NCI-H2029 treated with DMSO at 0.1 percent for 48 hours (cell line): ENCODE measurements at regions not wholly inside any gene's neighbourhood (a gene's known extent, or its start where the extent isn't known, plus 50 kb on each side); places are given as distances from the start of the nearest gene placed in this dataset.

Experiments
- DNase-seq: peaks from one replicate; lab custom pipeline; 2025; lab: John Stamatoyannopoulos, UW

DNA sequence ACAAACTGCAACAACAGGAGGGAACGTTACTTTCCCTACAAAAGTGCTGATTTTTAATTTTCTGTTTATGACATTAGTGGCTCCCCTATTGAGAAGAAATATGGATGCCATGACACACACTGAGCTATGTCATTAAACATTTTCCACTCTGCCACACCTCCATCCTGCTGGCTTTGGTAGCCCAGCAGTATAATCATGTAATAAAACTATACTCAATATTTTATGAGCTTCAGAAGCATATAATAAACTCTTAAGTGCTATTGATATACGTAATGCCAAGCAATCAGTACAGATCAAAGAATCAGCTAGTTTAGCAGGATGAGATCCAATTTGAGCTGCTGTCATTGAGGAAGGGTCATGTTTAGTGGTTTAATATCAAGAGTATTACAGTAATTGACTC, 141.3 kb upstream of the LRRC7 start:
- no peak for DNase-seq

GRCh38 chr1:69433073-69433472, 134.6 kb upstream of the LRRC7 start:
- no peak for DNase-seq

DNA sequence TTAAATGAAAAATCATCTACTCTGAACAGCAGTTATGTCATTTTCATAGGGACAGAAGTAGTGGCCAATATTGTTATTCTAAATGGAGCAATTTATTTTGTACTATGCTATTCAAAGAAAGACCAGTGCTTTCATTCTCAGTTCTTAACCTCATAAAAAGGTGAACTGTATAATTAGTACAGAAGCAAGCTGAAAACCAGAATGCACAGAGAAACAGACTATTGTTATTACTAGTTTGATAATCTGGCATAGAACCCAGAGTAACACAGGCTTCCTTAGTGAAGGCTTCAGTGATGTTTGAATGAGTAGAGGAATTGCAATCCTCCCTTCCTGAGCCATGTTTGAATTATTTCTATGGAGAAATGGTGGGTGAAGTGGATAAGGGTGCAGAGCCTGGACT, 131.6 kb upstream of the LRRC7 start:
- no peak for DNase-seq

- DNase-seq = no peak
These were observed 129.5 kb upstream of the LRRC7 start for GRCh38 chr1:69438056-69438795.

DNA sequence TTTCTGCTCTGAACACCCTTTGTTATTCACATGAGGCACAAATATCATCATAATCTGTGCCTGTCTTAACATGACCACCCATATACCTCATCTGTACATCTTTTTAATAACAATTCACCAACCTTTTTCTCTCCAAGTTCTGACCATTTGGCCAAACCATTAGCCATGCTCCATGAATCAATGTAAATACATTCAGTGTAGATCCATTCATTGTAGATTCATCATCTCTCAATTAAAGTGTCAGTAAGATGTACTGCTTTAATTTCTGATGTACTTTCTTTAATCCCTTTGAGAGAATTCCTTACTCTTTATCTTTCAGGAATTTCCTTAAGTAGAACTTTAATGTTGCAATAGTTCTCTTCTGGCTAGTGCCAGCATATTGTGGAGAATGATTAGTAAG, 126.2 kb upstream of the LRRC7 start:
- no peak for DNase-seq

DNA sequence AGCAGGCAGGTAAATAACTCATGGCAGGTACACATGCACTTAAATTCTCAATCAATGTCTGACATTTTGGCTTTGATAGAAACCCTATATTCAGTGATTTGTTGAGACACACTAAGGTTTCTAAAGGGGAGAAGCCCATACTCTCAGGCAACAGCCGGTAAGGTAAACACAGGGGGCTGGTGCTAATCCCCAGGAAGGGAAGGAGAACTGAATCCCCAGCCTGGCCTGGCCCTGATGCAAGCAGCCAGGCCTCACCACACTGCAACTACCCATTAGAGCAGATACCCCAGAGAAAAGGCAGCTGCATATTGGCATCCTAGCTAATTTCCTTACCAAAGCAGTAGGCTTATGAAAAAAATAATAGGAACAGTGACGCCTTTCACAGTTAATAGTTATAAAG, 116.5 kb upstream of the LRRC7 start:
- DNase-seq = no peak

GRCh38 chr1:69455718-69456117, 112.0 kb upstream of the LRRC7 start:
- no peak for DNase-seq

DNA sequence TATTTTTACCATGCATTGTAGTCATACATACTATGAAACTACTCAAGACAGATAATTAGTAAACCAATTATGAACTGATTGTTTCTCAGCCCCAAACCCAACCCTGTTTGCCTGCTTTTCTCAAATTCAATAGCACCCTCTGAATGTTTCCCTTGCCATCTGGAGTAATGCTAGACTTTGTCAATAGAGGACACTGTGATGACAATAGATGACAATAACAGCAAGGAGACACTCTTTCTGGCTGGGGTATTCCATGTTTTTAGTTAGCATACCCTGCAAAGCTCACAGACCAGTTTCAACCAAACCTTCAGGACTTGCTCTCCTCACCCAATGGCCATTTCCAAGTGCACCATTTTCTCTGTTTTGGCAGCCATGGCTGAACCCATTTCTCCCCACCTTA, 108.5 kb upstream of the LRRC7 start:
- no peak for DNase-seq

GRCh38 chr1:69475021-69475420, 92.7 kb upstream of the LRRC7 start:
- DNase-seq = no peak

DNA sequence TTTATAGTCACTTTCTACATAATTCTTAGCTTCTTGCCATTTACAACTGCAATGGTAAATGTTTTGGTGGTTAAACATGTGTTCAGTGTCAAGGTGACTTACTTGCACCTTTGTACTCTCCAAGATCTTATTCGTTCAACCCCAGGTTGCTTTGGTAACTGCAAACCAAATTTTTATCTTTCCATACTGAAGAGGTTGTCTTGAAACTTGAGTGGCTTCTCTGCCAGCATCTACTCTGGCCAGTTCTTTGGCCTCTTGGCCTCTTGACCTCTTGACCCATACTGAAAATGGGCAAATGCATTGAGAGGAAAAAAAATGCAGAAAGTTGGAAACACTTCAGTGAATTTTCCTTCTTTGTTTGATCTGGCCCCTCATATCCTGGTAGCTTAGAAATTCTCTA, 88.0 kb upstream of the LRRC7 start:
- DNase-seq = no peak

DNA sequence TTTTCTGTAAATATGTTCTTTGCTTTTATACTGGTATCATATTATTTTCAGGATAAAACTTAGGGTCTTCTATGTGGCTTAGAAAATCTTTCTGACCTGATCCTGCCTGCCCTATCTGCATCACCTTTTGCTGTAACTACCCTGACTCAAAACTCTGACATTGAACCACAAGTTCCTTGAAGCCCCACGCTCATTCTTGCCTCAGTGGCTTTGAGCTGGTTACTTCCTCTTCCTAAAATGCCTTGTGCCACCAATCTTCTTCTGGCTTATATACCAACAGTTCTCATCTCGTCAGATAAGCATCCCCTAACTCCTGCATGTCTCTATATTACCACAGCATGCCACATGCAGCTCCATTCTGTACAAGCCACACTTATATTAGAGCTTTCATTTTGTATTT, 84.5 kb upstream of the LRRC7 start:
- no peak for DNase-seq

DNA sequence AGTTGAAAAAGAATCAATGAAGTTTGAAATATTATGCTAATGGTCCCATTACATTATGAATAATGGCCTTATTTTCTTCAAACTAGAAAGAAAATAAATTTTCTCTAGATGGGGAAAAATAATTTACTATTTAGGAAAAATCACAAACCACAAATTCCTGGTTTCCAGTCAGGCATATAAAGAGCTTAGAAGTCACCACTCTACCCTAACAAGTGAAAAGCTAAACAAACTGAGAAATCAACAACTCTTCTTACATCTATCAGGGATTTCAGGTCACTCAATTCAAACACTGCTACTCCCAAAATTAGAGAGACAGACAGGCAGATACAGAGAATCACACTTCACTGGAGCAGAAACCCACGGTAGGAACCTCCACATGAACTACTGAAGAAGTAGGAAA, 82.1 kb upstream of the LRRC7 start:
- no peak for DNase-seq

GRCh38 chr1:69491416-69491815, 76.3 kb upstream of the LRRC7 start:
- DNase-seq = no peak

DNA sequence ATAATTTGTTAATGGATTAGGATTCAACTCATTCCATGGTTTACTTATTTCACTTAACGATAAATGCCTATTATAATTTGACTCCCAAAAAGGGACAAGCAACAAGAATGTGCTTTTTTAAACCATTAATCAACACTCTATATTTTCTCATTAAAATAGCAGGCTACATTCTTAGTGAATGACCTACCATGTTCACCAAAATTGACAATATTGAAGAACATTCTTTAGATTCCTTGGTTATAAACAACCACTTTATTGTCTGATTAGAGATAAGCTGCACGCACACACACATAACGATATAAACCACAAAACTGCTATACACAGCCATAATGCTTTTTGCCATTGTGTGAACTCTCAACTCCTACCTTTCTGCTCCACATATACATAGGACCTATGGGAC, 75.4 kb upstream of the LRRC7 start:
- no peak for DNase-seq

DNA sequence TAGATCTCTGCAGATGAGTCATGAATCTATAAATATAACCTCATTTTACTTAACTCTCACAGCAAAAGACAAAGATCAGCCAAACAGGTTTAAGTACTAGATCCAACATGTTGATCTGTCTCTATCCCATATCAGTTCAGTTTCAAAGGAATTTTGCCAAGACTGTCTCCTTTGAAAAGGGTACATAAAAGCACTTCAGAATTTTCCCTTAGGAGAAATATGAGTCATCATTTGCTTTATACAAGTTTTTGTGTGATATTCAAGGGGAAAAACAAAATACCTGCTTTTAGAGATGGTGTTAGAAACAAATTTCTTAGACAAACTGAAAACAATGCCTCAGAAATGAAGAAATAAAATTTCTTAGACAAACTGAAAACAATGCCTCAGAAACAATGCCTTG, 73.5 kb upstream of the LRRC7 start:
- no peak for DNase-seq

DNA sequence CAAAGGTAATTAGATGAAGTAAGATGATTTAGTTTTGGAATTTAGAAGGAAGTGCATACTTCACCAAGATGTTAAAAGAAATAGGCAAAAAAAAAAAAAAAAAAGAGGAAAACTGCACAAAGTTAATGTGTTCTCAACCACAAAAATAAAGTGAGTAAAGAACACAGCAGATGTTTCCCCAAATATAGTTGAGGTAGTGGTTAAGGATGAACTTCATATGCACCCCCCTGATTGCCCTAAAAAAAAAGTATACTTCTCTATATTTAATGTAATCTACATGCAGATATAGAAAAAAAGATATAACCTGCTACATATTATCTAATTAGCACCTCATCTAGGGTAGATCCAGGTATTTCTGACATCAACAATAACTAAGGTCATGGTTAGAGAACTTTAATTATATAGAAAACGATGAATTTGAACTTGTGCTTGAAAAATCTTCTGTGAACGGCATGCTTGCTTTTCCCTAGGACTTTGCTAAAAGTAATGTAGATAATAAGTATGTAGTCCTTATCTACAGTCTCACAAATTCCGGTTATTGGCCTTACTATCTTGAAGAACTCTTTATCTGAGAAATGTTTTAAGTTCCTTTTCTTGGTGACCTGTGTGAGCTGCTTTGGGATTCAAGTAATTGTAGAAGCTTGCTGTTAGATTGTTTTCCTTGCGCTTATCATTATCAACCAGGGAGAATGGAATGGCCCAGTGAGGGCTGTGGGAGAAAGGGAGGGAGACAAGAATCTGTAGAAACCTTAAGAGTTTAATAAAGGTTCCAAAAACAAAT, 70.1 kb upstream of the LRRC7 start:
- DNase-seq = no peak

DNA sequence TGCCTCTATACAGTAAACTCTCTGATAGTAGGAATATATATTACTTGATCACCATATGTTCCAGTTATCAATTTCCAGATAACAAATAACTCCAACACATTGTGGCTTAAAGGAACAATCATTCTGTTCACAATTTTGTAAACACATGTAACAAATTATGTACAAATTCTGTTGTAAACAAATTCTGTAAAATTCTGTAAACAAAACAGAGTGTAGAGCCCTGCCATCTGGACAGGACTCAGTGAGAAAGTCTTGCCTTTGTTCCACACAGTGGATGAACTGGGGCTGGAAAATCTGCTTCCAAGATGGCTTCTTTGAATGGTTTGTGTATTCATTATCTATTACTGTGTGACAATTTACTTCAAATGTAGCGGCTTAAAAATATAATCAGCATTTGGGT, 69.0 kb upstream of the LRRC7 start:
- no peak for DNase-seq

GRCh38 chr1:69499203-69499803, 68.4 kb upstream of the LRRC7 start:
- no peak for DNase-seq

DNA sequence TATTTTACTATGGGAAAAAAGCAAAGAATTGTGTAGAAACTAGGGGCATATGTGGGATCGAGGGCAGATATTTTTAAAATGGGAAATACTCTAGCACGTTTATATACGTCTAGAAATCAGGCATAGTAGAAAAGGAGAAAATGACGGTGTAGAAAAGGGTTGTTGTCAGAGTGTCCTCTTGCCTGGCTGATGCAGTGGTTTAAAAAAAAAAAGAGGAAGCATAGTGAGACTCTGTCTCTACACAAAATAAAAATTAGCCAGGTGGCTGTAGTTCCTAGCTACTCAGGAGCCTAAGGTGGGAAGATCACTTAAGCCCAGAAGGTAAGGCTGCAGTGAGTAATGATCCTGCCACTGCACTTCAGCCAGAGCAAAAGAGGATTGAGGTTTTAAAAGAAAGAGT, 64.7 kb upstream of the LRRC7 start:
- no peak for DNase-seq

DNA sequence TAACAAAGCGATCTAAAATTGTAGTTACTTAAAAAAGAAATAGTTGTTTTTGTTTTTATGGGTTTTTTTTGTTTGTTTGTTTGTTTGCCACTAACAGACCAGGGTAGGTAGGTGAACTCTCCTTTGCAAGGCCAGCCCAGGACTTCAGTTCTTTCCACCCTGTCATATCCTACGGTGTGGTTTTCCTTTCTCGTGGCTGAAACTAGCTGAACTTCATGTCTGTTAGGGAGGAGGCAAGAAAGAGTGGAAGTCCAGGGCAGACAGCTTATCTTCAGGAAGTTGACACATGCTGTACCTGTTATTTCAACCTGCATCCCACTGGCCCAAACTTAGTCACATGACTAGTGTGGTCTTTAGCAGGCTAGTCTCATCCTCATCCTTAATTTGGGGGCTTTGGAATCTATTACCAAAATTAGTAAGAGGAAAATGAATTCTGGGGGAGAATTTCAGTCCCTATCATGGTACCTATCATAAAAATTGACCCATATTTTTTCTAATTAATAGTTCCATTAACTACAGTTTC, 62.9 kb upstream of the LRRC7 start:
- DNase-seq = no peak

DNA sequence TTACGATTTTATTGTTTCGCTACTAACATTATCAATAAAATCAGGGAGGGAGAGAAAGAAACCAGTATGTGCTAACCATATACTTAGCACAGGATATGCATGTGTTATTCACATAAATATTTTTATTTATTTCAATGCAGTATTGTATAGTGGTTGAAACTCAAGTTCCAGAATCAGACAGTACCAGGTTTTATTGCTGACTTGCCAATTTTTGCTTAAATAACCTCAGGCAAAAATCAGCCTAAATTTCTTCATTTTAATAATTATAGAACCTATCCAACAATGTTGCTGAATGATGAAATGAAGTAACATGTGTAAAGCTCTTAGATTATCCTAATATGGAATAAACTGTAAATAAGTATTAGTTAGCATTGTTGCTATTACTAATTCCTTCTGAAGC, 61.4 kb upstream of the LRRC7 start:
- DNase-seq = no peak

DNA sequence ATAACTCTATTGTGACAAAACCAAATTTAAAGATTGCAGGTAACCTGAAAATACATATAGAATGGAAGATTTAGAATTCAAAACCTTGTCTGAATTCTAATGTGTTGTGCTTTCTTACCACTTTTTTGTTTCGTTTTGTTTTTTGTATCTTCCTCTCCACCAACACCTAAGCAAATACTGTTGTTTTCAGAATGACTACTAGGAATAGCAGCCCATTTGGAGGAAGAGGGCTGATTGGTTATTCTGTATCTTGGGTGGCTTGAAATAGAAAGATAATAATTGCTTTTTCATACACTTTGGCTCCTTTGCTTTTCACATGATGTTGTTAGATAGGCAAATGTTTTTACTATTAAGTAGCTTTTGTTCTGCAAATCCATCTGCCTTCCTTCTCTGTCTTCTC, 61.0 kb upstream of the LRRC7 start:
- DNase-seq = no peak

DNA sequence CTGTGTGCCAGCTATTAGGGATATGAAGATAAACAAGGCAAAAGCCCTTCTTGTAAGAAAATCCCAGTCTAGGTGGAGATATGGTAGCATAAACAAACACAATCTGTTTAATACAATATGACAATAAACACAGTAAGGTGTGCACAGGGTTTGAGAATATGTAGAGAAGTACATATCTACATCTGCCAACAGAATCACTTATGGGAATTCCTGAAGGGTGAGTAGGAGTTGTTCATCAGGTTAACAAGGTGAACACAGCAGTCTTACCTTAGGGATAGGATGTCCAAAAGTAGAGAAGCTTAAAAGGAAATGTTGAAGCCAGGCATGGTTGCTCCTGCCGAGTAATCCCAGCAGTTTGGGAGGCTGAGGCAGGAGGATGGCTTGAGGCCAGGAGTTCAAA, 57.7 kb upstream of the LRRC7 start:
- DNase-seq = no peak
